HG03103 (cell line): ENCODE measurements at regions not wholly inside any gene's neighbourhood (a gene's known extent, or its start where the extent isn't known, plus 50 kb on each side); places are given as distances from the start of the nearest gene placed in this dataset.

Experiments
- ATAC-seq: cut with Tn5 transposase; IDR thresholded peaks from one replicate; pipeline ENCODE4 v1.9.1; 2021; ENCODE audit warnings: low read depth; ENCODE audit not compliant: unreplicated experiment

- ATAC-seq, result no peak
Observed at GRCh38 chr9:107566611-107567061, 77.1 kb upstream of the KLF4 start.

GRCh38 chr9:107562798-107563197 is 73.2 kb upstream of the KLF4 start:
- no peak for ATAC-seq

- no peak for ATAC-seq
Observed at GRCh38 chr9:107559494-107560086, 70.0 kb upstream of the KLF4 start.

- ATAC-seq, result no peak
Observed at GRCh38 chr9:107557236-107557990, 67.8 kb upstream of the KLF4 start.

- no peak for ATAC-seq
Observed at GRCh38 chr9:107554636-107555035, 65.1 kb upstream of the KLF4 start.

GRCh38 chr9:107548298-107549142 is 59.0 kb upstream of the KLF4 start:
- no peak for ATAC-seq

- no peak for ATAC-seq
Observed at GRCh38 chr9:107547772-107548297, 58.3 kb upstream of the KLF4 start.

GRCh38 chr9:107547303-107547702 is 57.7 kb upstream of the KLF4 start:
- no peak for ATAC-seq

GRCh38 chr9:107546859-107547258 is 57.3 kb upstream of the KLF4 start:
- no peak for ATAC-seq

- no peak for ATAC-seq
Observed at GRCh38 chr9:107545036-107545435, 55.5 kb upstream of the KLF4 start.

- no peak for ATAC-seq
Observed at GRCh38 chr9:107542411-107543157, 53.0 kb upstream of the KLF4 start.

GRCh38 chr9:107541523-107541922 is 52.0 kb upstream of the KLF4 start:
- peak; percentile 65 for ATAC-seq

- no peak for ATAC-seq
Observed at GRCh38 chr9:107540164-107540561, 50.6 kb upstream of the KLF4 start.

- ATAC-seq, result no peak
Observed at GRCh38 chr9:107539427-107540163, 50.0 kb upstream of the KLF4 start.
